HG02610 (cell line): ENCODE measurements at regions not wholly inside any gene's neighbourhood (a gene's known extent, or its start where the extent isn't known, plus 50 kb on each side); places are given as distances from the start of the nearest gene placed in this dataset.

Source experiments
- ATAC-seq: cut with Tn5 transposase; IDR thresholded peaks from one replicate; pipeline ENCODE4 v1.9.1; 2021; ENCODE audit warnings: mild to moderate bottlenecking, moderate library complexity; ENCODE audit not compliant: unreplicated experiment

GRCh38 chr21:40901691-40902090 lies 54.7 kb upstream of the DSCAM start:
- no peak for ATAC-seq

- no peak for ATAC-seq
These were observed 55.3 kb upstream of the DSCAM start for GRCh38 chr21:40902299-40902698.

- ATAC-seq, result no peak
These were observed 56.0 kb upstream of the DSCAM start for GRCh38 chr21:40902993-40903392.

GRCh38 chr21:40905251-40905650 lies 58.3 kb upstream of the DSCAM start:
- no peak for ATAC-seq

- no peak for ATAC-seq
These were observed 65.4 kb upstream of the DSCAM start for GRCh38 chr21:40912375-40912774.

GRCh38 chr21:40915114-40915513 lies 68.2 kb upstream of the DSCAM start:
- ATAC-seq, result no peak

GRCh38 chr21:40923407-40923806 lies 76.4 kb upstream of the DSCAM start:
- ATAC-seq, result no peak

- ATAC-seq, result no peak
These were observed 76.9 kb upstream of the DSCAM start for GRCh38 chr21:40923901-40924300.

GRCh38 chr21:40924641-40925040 lies 77.7 kb upstream of the DSCAM start:
- no peak for ATAC-seq

GRCh38 chr21:40926238-40926637 lies 79.3 kb upstream of the DSCAM start:
- no peak for ATAC-seq

- no peak for ATAC-seq
These were observed 82.9 kb upstream of the DSCAM start for GRCh38 chr21:40929833-40930232.

- ATAC-seq, result no peak
These were observed 84.2 kb upstream of the DSCAM start for GRCh38 chr21:40931197-40931596.

- no peak for ATAC-seq
These were observed 89.2 kb upstream of the DSCAM start for GRCh38 chr21:40936178-40936577.

GRCh38 chr21:40936771-40937261 lies 89.9 kb upstream of the DSCAM start:
- ATAC-seq, result no peak

- ATAC-seq, result no peak
These were observed 91.1 kb upstream of the DSCAM start for GRCh38 chr21:40938078-40938477.

- ATAC-seq, result no peak
These were observed 91.7 kb upstream of the DSCAM start for GRCh38 chr21:40938611-40939010.

- no peak for ATAC-seq
These were observed 100.8 kb upstream of the DSCAM start for GRCh38 chr21:40947713-40948112.

- no peak for ATAC-seq
These were observed 104.0 kb upstream of the DSCAM start for GRCh38 chr21:40950970-40951369.

GRCh38 chr21:40952551-40953323 lies 105.8 kb upstream of the DSCAM start:
- no peak for ATAC-seq

GRCh38 chr21:40964691-40965090 lies 117.7 kb upstream of the DSCAM start:
- no peak for ATAC-seq

GRCh38 chr21:40967771-40968170 lies 120.8 kb upstream of the DSCAM start:
- no peak for ATAC-seq

GRCh38 chr21:40972151-40972550 lies 125.2 kb upstream of the DSCAM start:
- ATAC-seq, result no peak
